Body of pancreas (tissue), 4 donors: ENCODE measurements at regions not wholly inside any gene's neighbourhood (a gene's known extent, or its start where the extent isn't known, plus 50 kb on each side); places are given as distances from the start of the nearest gene placed in this dataset.

ENCODE experiments used
- POLR2A ChIP-seq, 3 donors: fragments of 450-650 bp; IDR thresholded peaks; one replicate each; pipeline ENCODE4 v1.6.1; 2016; ENCODE audit warnings: antibody characterized with exemption in 3 of 3, mild to moderate bottlenecking in 2 of 3
- TF ChIP-seq, protein P1 (sequence below), 7 experiments: fragments of 450-650 bp in 4 of 7; fragments of 200-600 bp in 3 of 7; sonication (generic) in 3 of 7; IDR thresholded peaks; one replicate each; pipeline ENCODE4 v1.5.1; 2016 to 2019; ENCODE audit warnings: antibody characterized with exemption in 7 of 7

DNA sequence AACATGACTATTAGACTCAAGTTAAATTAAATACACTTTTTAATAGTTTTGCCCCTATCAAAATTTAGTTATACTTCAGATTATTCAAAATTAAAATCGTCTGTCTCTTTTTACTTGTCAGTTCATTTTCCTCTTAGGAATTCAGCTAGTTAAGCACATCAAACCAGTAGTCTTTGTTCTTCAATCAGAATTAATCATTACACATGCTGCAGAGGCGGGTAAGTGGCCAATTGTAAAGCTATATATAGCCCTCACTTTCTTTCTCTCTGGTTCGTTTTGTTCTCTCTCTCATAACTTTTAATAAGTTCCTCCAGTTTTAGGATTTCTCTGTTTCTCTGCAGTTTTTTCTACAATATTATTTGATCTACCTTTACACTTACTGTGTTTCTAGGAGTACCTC is 359.1 kb upstream of the PABPC4L start:
- TF ChIP-seq, protein P1, sequence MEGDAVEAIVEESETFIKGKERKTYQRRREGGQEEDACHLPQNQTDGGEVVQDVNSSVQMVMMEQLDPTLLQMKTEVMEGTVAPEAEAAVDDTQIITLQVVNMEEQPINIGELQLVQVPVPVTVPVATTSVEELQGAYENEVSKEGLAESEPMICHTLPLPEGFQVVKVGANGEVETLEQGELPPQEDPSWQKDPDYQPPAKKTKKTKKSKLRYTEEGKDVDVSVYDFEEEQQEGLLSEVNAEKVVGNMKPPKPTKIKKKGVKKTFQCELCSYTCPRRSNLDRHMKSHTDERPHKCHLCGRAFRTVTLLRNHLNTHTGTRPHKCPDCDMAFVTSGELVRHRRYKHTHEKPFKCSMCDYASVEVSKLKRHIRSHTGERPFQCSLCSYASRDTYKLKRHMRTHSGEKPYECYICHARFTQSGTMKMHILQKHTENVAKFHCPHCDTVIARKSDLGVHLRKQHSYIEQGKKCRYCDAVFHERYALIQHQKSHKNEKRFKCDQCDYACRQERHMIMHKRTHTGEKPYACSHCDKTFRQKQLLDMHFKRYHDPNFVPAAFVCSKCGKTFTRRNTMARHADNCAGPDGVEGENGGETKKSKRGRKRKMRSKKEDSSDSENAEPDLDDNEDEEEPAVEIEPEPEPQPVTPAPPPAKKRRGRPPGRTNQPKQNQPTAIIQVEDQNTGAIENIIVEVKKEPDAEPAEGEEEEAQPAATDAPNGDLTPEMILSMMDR (IDR thresholded peaks at IDR 0.05): no peak
- TF ChIP-seq POLR2A (IDR thresholded peaks at IDR 0.05): no peak
